Stimulated activated naive CD8-positive, alpha-beta T cell treated with anti-CD3 and anti-CD28 coated beads, Interleukin-15, Interleukin-2, amounts not matched to agents 100 U/mL and 50 U/mL, for 24 hours (primary cell): ENCODE measurements at regions not wholly inside any gene's neighbourhood (a gene's known extent, or its start where the extent isn't known, plus 50 kb on each side); places are given as distances from the start of the nearest gene placed in this dataset.
A peak's percentile ranks its signal among the peaks of the same experiment; 100 is the strongest.
"Not testable (repeated sequence)": the region's sequence is repeated elsewhere in the genome, so short reads cannot be mapped to it uniquely, and the experiment has no call there.

Experiments
- ATAC-seq: fragments of 150-1000 bp; cut with Tn5 transposase; one replicate; pipeline ENCODE4 v1.10.0; 2021
- DNase-seq: peaks from one replicate; pipeline ENCODE4 v3.0.0; 2021

DNA sequence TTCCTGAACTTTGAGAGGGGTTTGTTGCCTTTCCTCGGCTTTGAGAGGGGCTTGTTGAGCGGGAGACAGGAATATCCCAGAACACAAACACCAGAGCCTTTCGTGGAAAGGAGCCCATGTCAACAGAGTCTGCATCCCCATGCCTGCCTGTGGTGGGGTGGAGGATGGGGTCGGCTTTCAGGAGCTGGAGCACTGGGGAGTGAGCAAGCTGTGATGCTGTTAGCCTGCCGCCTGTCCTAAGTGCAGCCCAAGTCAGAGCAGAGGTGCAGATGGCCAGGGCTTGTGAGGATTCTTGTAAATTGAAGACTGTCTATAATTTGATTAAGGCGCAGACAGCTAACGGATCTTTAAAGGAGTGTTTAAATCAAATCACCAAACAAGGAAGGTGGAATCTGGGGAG lies 103.3 kb upstream of the ANK2 start:
- ATAC-seq (peak; percentile 19), DNase-seq (no peak)

DNA sequence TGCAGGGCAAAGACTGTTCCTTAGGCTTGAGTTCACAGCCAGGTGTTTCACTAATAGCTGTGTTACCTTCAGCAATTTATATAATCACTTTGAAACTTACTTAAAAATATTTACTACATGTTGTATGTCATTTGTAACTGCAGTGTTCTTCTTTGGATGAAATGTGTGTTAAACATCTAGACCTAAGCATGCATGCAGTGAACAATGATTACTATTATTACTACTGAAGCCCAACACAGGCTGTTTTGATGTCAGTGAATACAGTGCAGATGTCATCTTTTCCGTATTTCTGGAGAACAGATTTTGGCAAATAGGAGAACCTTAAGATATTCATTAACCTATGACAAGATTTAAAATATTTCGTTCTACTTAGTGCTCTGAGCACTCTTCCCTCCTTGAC lies 101.8 kb upstream of the ANK2 start:
- DNase-seq (no peak), ATAC-seq (no peak)

DNA sequence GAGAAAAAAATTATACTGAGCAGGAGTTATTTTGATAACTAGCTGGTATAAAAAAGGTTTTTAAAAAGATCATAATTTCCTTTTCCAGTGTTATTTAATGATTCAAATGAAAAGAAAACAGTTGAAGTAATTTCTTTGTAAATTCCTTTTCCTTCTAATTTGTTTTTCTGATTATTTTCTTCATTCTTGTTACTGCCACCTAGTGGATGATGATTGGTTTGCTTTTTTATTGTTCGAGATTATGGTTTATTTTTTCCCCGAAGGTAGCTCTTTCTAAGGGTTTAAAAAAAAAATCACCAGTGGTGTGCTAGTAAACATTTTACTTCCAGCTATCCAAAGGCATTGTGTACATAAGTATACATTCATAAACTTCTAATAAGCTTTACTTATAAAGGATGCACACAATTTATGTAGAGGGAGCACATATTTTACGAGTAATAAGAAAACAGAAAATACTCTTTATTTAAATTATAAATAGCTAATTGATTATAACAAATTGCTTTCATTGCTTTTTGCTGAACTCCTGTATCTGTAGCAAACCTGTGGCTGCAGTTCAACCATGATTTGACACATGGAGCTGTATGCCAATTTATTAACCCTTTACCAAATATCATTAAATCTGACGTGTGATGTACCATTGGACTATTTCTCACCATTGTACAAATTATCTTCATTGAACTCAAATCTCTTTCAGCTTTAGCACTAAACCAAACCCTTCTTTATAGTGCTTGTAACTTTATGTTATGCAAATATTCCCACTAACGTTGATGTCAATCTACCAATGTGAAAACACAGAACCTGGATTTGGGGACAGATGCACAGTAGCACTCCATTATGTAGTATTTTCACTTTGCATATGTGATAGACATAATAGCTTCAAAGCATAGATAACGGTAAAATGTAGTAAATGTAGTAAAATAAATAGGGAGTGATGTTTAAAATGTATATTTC lies 97.8 kb upstream of the ANK2 start:
- ATAC-seq (no peak), DNase-seq (no peak)

DNA sequence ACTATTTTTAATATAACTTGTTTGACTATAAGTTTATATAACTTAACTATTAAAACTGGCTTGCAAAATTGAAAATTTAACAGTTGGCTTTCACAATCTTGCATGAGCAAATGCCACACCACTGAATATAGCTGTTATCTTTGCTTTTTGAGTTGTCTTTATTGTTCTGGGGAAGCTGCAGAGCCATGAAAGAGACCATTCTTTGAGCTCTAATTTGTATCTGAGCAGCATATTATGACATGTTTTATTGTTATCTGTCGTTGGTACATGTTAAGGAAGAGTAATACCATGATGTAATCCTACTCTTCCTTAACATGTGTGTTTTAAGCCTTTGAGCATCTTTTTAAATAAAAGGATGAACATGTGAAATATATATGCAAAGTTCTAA lies 97.1 kb upstream of the ANK2 start:
- DNase-seq (no peak), ATAC-seq (no peak)

DNA sequence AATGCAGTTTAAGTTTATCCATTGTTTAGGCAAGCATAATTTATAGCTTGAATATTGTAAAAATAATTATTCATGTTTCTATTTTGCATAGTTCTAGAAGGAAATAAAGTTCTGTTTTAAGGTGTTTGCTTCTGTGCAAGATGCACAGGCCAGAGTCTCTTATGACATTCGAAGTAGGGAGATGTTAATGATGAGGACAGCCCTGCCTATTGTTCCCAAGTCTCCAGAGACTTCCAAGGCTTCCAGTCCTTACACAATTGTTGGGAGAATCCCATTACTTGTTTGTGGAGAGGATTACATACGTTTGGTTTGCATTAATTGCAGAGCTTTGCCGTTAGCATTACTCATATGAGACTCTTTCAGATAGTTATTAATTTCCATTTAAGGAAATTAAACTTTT lies 96.2 kb upstream of the ANK2 start:
- no peak for ATAC-seq
- DNase-seq, result no peak

DNA sequence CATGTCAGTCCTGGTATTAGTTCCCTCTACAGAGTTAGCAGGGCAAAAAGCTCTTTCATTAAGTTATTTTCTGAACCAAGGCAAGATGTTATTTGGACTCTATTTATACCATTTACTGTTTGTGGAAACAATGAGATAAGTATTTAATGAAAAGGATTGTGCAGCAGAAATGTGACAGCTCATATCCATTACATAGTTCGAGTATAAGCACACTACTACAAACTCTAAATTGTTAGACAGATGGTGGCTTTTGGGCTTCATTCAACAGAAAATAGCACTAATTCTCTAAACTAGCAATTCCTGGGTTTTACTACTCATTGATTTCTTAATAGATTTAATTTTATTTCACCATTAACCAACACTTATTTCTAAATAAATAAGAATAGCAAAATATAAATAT lies 95.2 kb upstream of the ANK2 start:
- ATAC-seq (no peak), DNase-seq (no peak)

DNA sequence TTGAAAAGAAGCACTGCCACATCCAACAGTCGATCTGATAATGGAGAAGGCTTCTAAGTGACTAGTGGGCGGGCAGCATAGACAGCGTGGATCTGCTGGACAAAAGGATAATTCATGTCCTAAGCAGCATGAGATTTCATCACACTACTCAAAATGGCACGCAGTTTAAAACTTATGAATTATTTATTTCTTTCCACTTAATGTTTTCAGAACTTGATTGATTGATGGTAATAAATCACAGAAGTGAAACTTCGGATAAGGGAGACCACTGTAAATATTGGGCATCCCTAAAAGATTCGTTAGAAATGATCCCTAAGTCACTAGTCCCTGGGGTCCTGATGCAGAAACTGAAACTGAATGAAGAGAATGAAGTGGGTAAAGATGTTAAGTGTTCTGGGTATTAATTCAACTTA lies 93.0 kb upstream of the ANK2 start:
- no peak for DNase-seq
- ATAC-seq, result no peak

DNA sequence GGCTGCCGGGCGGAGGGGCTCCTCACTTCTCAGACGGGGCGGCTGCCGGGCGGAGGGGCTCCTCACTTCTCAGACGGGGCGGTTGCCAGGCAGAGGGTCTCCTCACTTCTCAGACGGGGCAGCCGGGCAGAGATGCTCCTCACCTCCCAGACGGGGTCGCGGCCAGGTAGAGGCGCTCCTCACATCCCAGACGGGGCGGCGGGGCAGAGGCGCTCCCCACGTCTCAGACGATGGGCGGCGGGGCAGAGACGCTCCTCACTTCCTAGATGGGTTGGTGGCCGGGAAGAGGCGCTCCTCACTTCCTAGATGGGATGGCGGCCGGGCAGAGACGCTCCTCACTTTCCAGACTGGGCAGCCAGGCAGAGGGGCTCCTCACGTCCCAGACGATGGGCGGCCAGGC lies 91.7 kb upstream of the ANK2 start:
- not testable (repeated sequence) for ATAC-seq, DNase-seq

DNA sequence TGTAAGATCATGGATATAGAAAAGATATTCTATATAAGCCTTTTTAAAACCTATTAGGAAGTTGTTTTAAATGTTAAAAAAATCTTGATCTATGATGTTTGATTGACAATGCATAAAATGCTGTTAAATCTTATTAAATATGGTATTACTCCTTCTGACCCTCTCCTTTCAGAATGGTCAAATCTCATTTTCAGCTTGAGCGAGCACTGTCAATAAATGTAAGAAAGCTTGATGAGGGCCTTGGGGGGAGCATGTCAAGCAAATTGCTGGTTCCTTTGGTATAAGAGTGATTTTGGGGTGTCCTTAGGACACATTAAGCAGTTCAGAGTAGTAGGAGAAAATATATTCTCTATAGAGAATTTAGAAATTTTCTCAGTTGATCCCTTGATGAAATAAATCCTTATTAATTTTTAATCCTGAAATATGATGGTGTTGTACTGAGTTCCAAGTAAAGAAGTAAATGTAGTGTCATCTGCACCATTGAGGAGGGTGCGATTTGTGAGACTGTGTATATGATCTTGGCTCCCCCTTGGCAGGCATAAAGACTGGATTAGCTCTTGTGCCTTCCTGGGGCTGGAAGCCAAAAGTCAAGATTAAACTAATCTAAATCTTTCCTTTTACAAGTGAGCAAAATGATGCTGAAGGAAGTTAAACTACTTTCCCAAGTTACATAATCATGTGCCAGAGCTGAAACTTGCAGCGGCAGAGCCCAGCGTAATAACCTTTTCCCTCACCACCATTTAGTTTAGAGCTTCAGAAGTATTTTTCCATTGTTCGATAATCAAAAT lies 82.6 kb upstream of the ANK2 start:
- ATAC-seq, result no peak
- no peak for DNase-seq

DNA sequence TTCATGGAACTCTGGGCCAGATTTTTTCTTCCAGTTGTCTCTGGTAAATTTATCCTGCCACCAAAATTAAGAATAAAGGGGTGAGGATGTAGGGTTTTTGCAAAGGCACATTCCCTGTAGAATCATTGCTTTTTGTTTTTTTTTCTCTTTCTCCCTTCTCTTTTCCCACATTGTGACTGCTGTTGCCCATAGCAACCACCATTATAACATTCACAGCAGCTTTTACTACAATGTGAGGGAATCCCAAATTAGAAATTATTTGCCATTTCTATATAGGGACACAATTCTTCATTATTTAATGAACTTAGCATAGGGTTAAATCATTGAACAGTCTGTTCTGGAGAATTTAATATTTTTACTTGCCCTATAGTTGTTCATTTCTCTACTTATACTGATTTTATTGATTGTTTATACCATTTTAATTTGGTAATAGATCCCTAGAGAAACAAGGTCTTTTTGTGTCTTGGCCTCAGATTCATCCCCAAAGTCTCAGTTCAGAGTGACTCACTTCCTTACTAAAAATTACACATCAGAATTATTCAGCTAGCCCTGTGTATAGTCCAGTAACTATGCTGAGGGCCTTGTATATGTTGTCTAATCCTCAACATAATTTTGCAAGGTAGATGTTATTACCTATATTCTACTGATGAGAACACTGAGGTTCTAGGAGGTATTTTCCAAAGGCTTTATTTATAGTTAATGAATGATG lies 80.8 kb upstream of the ANK2 start:
- DNase-seq (no peak), ATAC-seq (no peak)

DNA sequence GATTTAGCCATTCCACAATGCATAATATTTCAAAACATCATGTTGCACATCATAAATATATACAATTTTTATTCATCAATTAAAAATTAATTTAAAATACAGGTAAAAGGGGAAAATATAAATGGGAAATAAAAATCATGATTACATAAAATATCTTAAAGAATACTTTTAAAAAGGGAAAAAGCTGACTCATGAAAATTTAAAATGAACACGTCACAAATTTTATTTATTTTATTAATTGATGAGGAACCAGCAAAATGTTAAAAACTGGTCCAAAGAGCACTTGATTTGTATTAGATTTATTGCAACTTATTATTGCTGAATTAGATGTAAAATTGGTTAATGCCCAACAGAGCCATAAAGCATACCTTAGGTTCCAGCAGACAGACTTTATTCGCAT lies 78.5 kb upstream of the ANK2 start:
- DNase-seq, result no peak
- no peak for ATAC-seq

DNA sequence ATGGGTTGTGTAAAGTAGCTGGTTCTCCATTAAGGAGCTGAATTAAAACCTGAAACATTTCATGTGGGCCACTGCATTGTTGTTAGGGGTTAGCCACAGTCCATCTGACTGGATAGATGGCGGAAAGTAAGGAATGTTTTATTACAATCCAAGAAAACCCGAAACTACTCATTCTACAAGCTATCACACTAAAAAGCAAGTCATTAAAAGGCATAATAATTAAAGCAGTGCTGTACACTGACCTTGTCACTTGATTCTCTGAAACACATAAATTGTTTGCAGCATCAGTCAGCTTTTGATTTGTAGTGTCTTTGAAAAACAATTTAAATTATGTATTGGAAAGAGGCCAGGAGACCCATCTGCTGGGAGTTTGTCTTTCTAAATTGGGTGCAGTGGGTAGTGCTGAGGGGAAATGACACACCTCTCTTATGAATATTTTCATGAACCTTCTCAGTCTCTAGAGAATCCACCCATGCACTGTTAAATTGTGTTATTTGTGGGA lies 75.7 kb upstream of the ANK2 start:
- DNase-seq, result no peak
- ATAC-seq, result no peak

DNA sequence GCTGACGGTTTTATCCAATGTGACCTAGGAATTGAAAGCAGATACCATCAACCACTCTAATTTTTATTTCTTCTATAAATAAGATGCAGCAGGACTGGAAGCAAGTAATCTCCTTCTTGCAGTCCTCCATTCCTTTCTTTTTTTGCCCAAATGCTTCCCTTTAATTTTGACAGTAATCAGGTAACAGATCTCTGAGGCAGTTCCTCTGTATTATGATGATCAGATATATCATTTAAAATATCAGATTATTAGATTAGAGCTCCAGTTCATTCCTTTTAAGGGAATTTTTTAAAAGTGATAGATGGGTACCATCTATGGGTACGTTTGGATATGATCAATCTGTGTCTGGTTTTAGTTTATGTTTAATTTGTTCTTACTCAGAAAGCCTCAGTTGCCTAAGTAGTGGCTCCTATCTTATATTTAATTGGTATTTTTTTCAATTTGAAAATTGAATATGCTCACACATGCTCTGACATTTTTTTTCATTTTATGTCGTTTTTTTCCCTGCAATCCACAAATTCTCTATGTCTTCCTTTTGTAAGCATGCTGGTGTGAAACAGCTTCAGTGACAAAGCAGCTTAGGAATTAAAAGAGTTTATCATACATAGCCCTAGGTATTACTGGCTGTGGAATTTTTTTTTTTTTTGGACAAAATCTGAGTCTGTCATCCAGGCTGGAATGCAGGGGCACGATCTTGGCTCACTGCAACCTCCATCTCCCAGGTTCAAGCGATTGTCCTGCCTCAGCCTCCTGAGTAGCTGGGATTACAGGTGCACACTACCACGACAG lies 73.7 kb upstream of the ANK2 start:
- no peak for DNase-seq
- ATAC-seq, result no peak

DNA sequence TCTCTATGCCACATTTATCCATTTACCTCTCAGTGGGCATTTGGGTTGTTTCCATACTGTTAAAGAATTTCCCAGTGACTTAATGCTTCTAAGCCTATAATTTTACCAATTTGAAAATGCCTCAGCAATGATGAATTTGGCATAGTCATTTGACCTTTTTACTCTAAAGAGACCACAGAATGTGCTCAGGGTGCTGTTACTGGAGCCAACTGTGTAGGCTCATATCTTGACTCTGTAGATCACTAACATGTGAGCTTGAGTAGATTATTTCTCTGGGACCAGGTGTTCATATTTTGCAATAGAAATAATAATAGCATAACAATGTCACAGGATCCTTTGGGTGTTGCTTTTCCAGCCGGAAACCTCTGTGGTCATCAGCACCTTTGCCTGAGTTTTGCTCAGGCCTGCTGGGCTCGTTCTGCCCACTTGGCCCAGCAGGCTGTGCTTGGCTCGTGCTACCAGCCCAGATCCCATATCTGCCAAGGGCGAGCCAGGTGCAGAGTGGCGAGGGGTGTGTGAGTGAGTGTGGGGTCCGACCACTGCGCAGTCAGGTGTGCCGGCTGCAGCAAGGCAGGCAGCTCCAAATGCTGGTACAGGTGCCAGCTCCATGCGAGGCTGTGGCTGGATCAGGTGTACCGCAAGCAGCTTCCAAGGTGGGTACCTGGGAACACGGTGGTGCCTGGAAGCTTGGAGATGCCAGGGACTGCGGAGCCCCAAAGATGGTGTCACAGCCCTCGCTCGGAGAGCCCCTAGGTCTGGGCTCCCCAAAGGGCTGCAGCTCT lies 70.6 kb upstream of the ANK2 start:
- ATAC-seq (no peak), DNase-seq (no peak)

DNA sequence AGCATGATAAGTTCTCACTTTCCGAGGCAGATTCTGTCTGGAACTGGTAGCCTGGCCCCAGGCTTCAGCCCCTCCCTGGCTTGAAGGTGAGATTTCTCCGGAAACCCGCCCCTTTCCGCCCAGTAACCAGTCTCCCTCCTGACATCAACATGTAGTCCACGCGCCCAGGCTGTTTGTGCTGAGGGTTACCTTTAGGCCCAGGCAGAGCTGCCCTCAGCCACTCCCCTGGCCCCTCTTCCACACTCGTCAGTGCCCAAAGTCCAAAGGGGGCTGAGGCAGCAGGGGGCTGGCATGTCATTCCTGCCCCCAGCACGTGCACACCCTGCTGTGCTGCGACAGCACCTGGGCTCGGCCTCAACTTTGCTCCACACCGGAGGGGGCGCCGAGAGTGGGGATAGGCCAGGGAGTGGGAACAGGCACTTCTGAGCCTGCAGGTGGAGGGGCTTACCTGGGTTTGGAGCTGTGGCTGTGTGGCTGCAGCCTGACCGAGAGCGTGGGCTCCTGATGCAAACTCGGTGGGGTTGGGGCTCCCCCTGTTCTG lies 69.5 kb upstream of the ANK2 start:
- DNase-seq, result no peak
- ATAC-seq, result no peak

DNA sequence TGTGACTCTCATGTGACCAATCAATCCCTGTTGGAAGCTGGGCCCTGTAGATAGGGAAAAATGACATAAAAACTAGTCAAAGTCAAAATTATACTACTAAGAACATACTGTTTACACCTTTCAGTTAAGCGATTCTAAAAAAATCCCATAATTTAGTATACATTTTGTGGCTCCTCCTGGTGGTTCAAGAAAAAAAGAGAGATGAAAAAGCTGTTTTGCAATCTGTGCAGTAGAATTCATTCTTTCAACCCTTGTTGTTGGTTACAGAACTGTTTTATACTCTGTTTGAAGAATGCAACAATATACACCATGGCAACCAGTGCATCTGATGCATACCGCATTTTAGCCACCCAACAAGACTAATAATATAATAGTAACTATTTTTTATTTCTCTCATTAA lies 66.8 kb upstream of the ANK2 start:
- DNase-seq (no peak), ATAC-seq (no peak)

DNA sequence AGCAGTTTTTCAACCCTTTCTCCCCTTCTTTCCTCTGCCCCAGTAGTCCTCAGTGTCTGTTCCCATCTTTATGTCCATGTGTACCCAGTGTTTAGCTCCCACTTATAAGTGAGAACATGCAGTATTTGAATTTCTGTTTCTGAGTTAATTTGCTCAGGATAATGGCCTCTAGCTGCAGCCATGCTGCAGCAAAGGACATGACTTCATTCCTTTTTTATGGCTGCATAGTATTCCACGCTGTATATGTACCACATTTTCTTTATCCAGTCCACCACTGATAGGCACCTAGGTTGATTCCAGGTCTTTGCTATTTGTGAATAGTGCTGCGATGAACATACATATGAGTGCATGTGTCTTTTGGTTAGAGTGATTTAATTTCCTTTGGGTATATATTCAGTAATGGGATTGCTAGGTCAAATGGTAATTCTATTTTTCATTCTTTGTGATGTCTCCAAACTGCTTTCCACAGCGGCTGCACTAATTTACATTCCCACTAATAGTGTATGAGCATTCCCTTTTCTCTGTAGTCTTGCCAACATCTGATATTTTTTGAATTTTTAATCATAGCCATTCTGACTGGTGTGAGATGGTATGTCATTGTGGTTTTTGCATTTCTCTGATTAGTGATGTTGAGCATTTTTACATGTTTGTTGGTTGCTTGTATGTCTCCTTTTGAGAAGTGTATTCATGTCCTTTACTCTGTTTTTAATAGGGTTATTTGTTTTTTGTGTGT lies 54.6 kb upstream of the ANK2 start:
- ATAC-seq, result no peak

More for the DNA sequence above, 54.6 kb upstream of the ANK2 start:
- no peak for DNase-seq
